H1 (cell line): ENCODE measurements at regions not wholly inside any gene's neighbourhood (a gene's known extent, or its start where the extent isn't known, plus 50 kb on each side); places are given as distances from the start of the nearest gene placed in this dataset.

ENCODE experiments used
- CTCF ChIA-PET: fragments of 300-600 bp; sonication (Branson Sonifier 250); formaldehyde crosslinking; loops from one replicate; lab custom pipeline; 2021; ENCODE audit not compliant: partially characterized antibody; lab: Charles Lee
- POLR2A ChIA-PET: fragments of 300-600 bp; sonication (Branson Sonifier 250); formaldehyde crosslinking; loops from one replicate; lab custom pipeline; 2021; ENCODE audit warnings: inconsistent platforms; ENCODE audit not compliant: partially characterized antibody; lab: Charles Lee
- DNase-seq, 2 experiments: peaks; one replicate each; pipeline versions ENCODE4 v3.0.0 to v3.0.0-alpha.2; 2010 to 2022; ENCODE audit warnings: low spot score in 2 of 2, low read depth in 1 of 2, mixed read lengths in 1 of 2
- FAIRE-seq: peaks from 2 replicates; lab custom pipeline; 2011; peaks lifted over from hg19 to GRCh38; lab: Jason Lieb, UNC
- H2AFZ ChIP-seq: 2 replicates; pipeline ENCODE4 v1.8.1; 2012; ENCODE audit warnings: low read length, inconsistent platforms
- H2AK5ac ChIP-seq: 2 replicates; pipeline ENCODE4 v1.6.1; 2013; ENCODE audit warnings: low read depth, low read length
- H2BK120ac ChIP-seq: replicated peaks from 2 replicates; pipeline ENCODE3; 2013; ENCODE audit warnings: low read depth, low read length, inconsistent platforms
- H2BK12ac ChIP-seq: 2 replicates; pipeline ENCODE4 v1.6.1; 2013; ENCODE audit warnings: low read depth, low read length
- H2BK15ac ChIP-seq: 2 replicates; pipeline ENCODE4 v1.6.1; 2013; ENCODE audit warnings: low read length
- H2BK20ac ChIP-seq: 2 replicates; pipeline ENCODE4 v1.6.1; 2013; ENCODE audit warnings: low read length
- H2BK5ac ChIP-seq: 2 replicates; pipeline ENCODE4 v1.6.1; 2013; ENCODE audit warnings: low read depth, low read length
- H3K14ac ChIP-seq: 2 replicates; pipeline ENCODE4 v1.6.1; 2013; ENCODE audit warnings: inconsistent platforms; ENCODE audit not compliant: insufficient read length
- H3K18ac ChIP-seq: 2 replicates; pipeline ENCODE4 v1.6.1; 2013; ENCODE audit warnings: low read length; ENCODE audit errors: extremely low read depth
- H3K23ac ChIP-seq: 2 replicates; pipeline ENCODE4 v1.6.1; 2013; ENCODE audit warnings: inconsistent platforms; ENCODE audit not compliant: insufficient read length
- H3K23me2 ChIP-seq: 2 replicates; pipeline ENCODE4 v1.6.1; 2013; ENCODE audit warnings: low read depth, low read length
- H3K27ac ChIP-seq: 2 replicates; pipeline ENCODE4 v1.6.1; 2011; ENCODE audit warnings: low read depth, low read length, inconsistent platforms
- H3K27me3 ChIP-seq, 4 experiments: replicated peaks in 1 of 4; 1 replicate in 1 of 4; 2 replicates in 3 of 4; pipeline versions ENCODE4 v1.6.1 to v1.8.1; 2011 to 2013; ENCODE audit warnings: low read length in 3 of 4, mild to moderate bottlenecking in 3 of 4, inconsistent platforms in 2 of 4, mixed read lengths in 2 of 4, moderate library complexity in 1 of 4; ENCODE audit not compliant: control insufficient read depth in 3 of 4, insufficient read depth in 3 of 4; ENCODE audit errors: extremely low read depth in 1 of 4
- H3K36me3 ChIP-seq, 4 experiments: 2 replicates each; pipeline versions ENCODE4 v1.6.1 to v1.8.1; 2011 to 2013; ENCODE audit warnings: mild to moderate bottlenecking in 4 of 4, low read length in 3 of 4, moderate library complexity in 2 of 4, control low read depth in 1 of 4, inconsistent platforms in 1 of 4; ENCODE audit not compliant: insufficient read depth in 4 of 4, control insufficient read depth in 2 of 4
- H3K4ac ChIP-seq: replicated peaks from 2 replicates; pipeline ENCODE3; 2013; ENCODE audit warnings: low read length, low read depth, mixed read lengths, inconsistent platforms; ENCODE audit not compliant: insufficient read length
- H3K4me1 ChIP-seq, 4 experiments: replicated peaks in 1 of 4; 1 replicate in 1 of 4; 2 replicates in 3 of 4; pipeline versions ENCODE4 v1.6.1 to v1.8.1; 2011 to 2013; ENCODE audit warnings: low read length in 3 of 4, inconsistent platforms in 2 of 4, mixed read lengths in 1 of 4; ENCODE audit not compliant: insufficient read depth in 4 of 4, control insufficient read depth in 3 of 4
- H3K4me2 ChIP-seq, 2 experiments: 2 replicates each; pipeline versions ENCODE4 v1.6.1 to v1.8.1; 2011 to 2013; ENCODE audit warnings: low read depth in 2 of 2, low read length in 2 of 2, control low read depth in 1 of 2, inconsistent platforms in 1 of 2, mild to moderate bottlenecking in 1 of 2; ENCODE audit not compliant: insufficient read depth in 1 of 2
- H3K4me3 ChIP-seq, 4 experiments: fragments of 200-600, 300-600 bp in 1 of 4; sonication (generic), shearing (Covaris generic), sonication (Bioruptor Twin) in 1 of 4; 2 replicates each; pipeline versions ENCODE4 v1.5.1 to v1.8.1; 2011 to 2016; ENCODE audit warnings: low read length in 4 of 4, low read depth in 3 of 4, control low read depth in 2 of 4, inconsistent platforms in 2 of 4, mild to moderate bottlenecking in 2 of 4, mixed read lengths in 1 of 4, moderate library complexity in 1 of 4; ENCODE audit not compliant: insufficient read depth in 2 of 4; ENCODE audit errors: extremely low read depth in 1 of 4
- H3K56ac ChIP-seq: replicated peaks from 2 replicates; pipeline ENCODE3; 2013; ENCODE audit warnings: low read depth, mild to moderate bottlenecking, mixed read lengths, low read length, inconsistent platforms; ENCODE audit not compliant: insufficient read length
- H3K79me1 ChIP-seq: 2 replicates; pipeline ENCODE4 v1.6.1; 2013; ENCODE audit warnings: low read depth, low read length, control low read depth
- H3K79me2 ChIP-seq, 2 experiments: 2 replicates each; pipeline versions ENCODE4 v1.6.1 to v1.8.1; 2012 to 2013; ENCODE audit warnings: low read length in 2 of 2, mild to moderate bottlenecking in 2 of 2, inconsistent platforms in 1 of 2; ENCODE audit not compliant: insufficient read depth in 2 of 2, control insufficient read depth in 1 of 2
- H3K9ac ChIP-seq, 4 experiments: replicated peaks in 1 of 4; 1 replicate in 1 of 4; 2 replicates in 3 of 4; pipeline versions ENCODE4 v1.6.1 to v1.8.1; 2011 to 2013; ENCODE audit warnings: low read depth in 3 of 4, low read length in 3 of 4, control low read depth in 2 of 4, mild to moderate bottlenecking in 2 of 4, moderate library complexity in 2 of 4, inconsistent platforms in 1 of 4; ENCODE audit errors: extremely low read depth in 1 of 4
- H3K9me3 ChIP-seq, 2 experiments: 2 replicates each; pipeline versions ENCODE4 v1.6.1 to v1.8.1; 2012 to 2013; ENCODE audit warnings: mild to moderate bottlenecking in 2 of 2, moderate library complexity in 2 of 2, control low read depth in 1 of 2, inconsistent platforms in 1 of 2, low read depth in 1 of 2, low read length in 1 of 2, mixed read lengths in 1 of 2; ENCODE audit not compliant: insufficient read depth in 2 of 2
- H4K20me1 ChIP-seq, 2 experiments: replicated peaks in 1 of 2; 2 replicates each; pipeline versions ENCODE3 to v1.8.1; 2011 to 2013; ENCODE audit warnings: inconsistent platforms in 2 of 2, low read length in 2 of 2, mild to moderate bottlenecking in 1 of 2; ENCODE audit not compliant: insufficient read depth in 2 of 2, control insufficient read depth in 1 of 2
- H4K5ac ChIP-seq: 2 replicates; pipeline ENCODE4 v1.6.1; 2013; ENCODE audit warnings: low read length, low read depth, mixed read lengths, inconsistent platforms; ENCODE audit not compliant: insufficient read length
- H4K8ac ChIP-seq: 2 replicates; pipeline ENCODE4 v1.8.0; 2013; ENCODE audit warnings: mild to moderate bottlenecking, moderate library complexity, low read length, inconsistent platforms; ENCODE audit not compliant: insufficient read depth; ENCODE audit errors: extremely low read depth
- H4K91ac ChIP-seq: replicated peaks from 2 replicates; pipeline ENCODE3; 2013; ENCODE audit warnings: low read length, mixed read lengths, inconsistent platforms; ENCODE audit not compliant: insufficient read length
- CTCF ChIP-seq, 3 experiments: IDR thresholded peaks; 1 replicate in 2 of 3; 2 replicates in 1 of 3; pipeline versions ENCODE4 v1.5.1 to v1.6.1; 2011; ENCODE audit warnings: low read length in 3 of 3, mild to moderate bottlenecking in 3 of 3, inconsistent platforms in 2 of 3, low read depth in 1 of 3, moderate library complexity in 1 of 3; ENCODE audit not compliant: insufficient read depth in 1 of 3; ENCODE audit errors: control extremely low read depth in 1 of 3
- E2F6 ChIP-seq: IDR thresholded peaks from 2 replicates; pipeline ENCODE4 v1.6.1; 2012; ENCODE audit warnings: inconsistent platforms
- EGR1 ChIP-seq: IDR thresholded peaks from 2 replicates; pipeline ENCODE4 v1.6.1; 2011; ENCODE audit warnings: low read depth, low read length, borderline replicate concordance
- GTF2F1 ChIP-seq: IDR thresholded peaks from 2 replicates; pipeline ENCODE4 v1.6.1; 2012; ENCODE audit warnings: low read depth, low read length, improper control_type of control experiment, borderline replicate concordance
- HDAC2 ChIP-seq, 2 experiments: fragments of 300-600 bp in 1 of 2; sonication (generic) in 1 of 2; IDR thresholded peaks; 2 replicates each; pipeline ENCODE4 v1.6.1; 2011 to 2012; ENCODE audit warnings: low read depth in 2 of 2, low read length in 2 of 2, mild to moderate bottlenecking in 2 of 2, moderate library complexity in 2 of 2, borderline replicate concordance in 1 of 2, inconsistent platforms in 1 of 2
- SIN3A ChIP-seq, 2 experiments: IDR thresholded peaks in 1 of 2; conservative IDR thresholded peaks in 1 of 2; 2 replicates each; pipeline ENCODE4 v1.6.1; 2011 to 2012; ENCODE audit warnings: low read length in 2 of 2, improper control_type of control experiment in 1 of 2, low read depth in 1 of 2, mild to moderate bottlenecking in 1 of 2
- SIX5 ChIP-seq: IDR thresholded peaks from 2 replicates; pipeline ENCODE4 v1.6.1; 2011; ENCODE audit warnings: mild to moderate bottlenecking, low read depth, low read length
- SP1 ChIP-seq: IDR thresholded peaks from 2 replicates; pipeline ENCODE4 v1.6.1; 2011; ENCODE audit warnings: low read depth, low read length
- SP2 ChIP-seq: IDR thresholded peaks from 2 replicates; pipeline ENCODE4 v1.6.1; 2012; ENCODE audit warnings: mild to moderate bottlenecking, low read length, inconsistent platforms
- TAF1 ChIP-seq: IDR thresholded peaks from 2 replicates; pipeline ENCODE4 v1.6.1; 2011; ENCODE audit warnings: mild to moderate bottlenecking, low read depth, low read length
- WGBS, 2 experiments: shearing (Covaris generic) in 1 of 2; methylation state at CpG; one replicate each; pipeline versions ENCODE4 v1.1.6 to v1.1.7; 2013 to 2015; ENCODE audit warnings: low lambda C conversion rate in 2 of 2, mixed read lengths in 2 of 2, inconsistent platforms in 1 of 2, low coverage in 1 of 2, missing lambda C conversion rate in 1 of 2; ENCODE audit not compliant: insufficient replicate concordance in 2 of 2, insufficient coverage in 1 of 2, insufficient read length in 1 of 2; ENCODE audit errors: extremely low coverage in 1 of 2, missing lambda C conversion rate in 1 of 2; 5-methylcytosine and 5-hydroxymethylcytosine counted together

- no peak overlapping the region for H3K4me3 ChIP-seq
- no peak overlapping the region for H3K27ac ChIP-seq
- H3K18ac ChIP-seq: no peak overlapping the region
- DNase-seq: no peak
- no peak overlapping the region for H3K14ac ChIP-seq
- CTCF ChIA-PET: no interaction called here
- H2AFZ ChIP-seq: peak overlapping the region; percentile 49; the same call in 1 of the 2 replicates
- no peaks in the 10 kb centered on the region for H3K79me2 ChIP-seq
- peaks cover 0 to 4% (median 3%) of the 10 kb centered on the region in 4 experiments; a peak in 2 of 7 replicates for H3K4me1 ChIP-seq
- 94% methylated on average over 16 of the region's 16 CpGs; no CpG with 5 or more reads in 1 of the 2 experiments for WGBS, 2 experiments
- POLR2A ChIA-PET: no interaction called here
- no peak overlapping the region for H3K4ac ChIP-seq
- H3K4me2 ChIP-seq: no peak overlapping the region
- H3K36me3 ChIP-seq: no peaks in the 10 kb centered on the region
- no peak overlapping the region for H2BK15ac ChIP-seq
- H2BK5ac ChIP-seq: no peak overlapping the region
- no peak overlapping the region for H2BK12ac ChIP-seq
- H2BK120ac ChIP-seq: no peak overlapping the region
- no peak for FAIRE-seq
- no peak overlapping the region for H3K56ac ChIP-seq
- H3K27me3 ChIP-seq: no peaks in the 10 kb centered on the region
- H3K23ac ChIP-seq: no peak overlapping the region
- no peak overlapping the region for H3K9ac ChIP-seq
- no peaks in the 10 kb centered on the region for H4K20me1 ChIP-seq
- no peaks in the 10 kb centered on the region for H3K23me2 ChIP-seq
- no peak overlapping the region for H4K8ac ChIP-seq
- H2AK5ac ChIP-seq: no peak overlapping the region
- peak overlapping the region; percentile 72; the same call in 1 of the 2 replicates for H2BK20ac ChIP-seq
- no peak overlapping the region for H4K91ac ChIP-seq
- no peaks in the 10 kb centered on the region for H3K9me3 ChIP-seq
- no peak overlapping the region for H4K5ac ChIP-seq
- no peaks in the 10 kb centered on the region for H3K79me1 ChIP-seq
- TF ChIP-seq GTF2F1 (no peak), CTCF (IDR thresholded peaks at IDR 0.05; ENCODE audit: control extremely low read depth in 1 of 3, insufficient read depth in 1 of 3, low read depth in 1 of 3, low read length in 3 of 3) (no peak), HDAC2 (IDR thresholded peaks at IDR 0.05; ENCODE audit: borderline replicate concordance in 1 of 2, low read depth in 2 of 2, low read length in 2 of 2) (no peak), SIN3A (conservative IDR thresholded peaks at IDR 0.05 in 1 of 2, IDR thresholded peaks at IDR 0.05 in 1 of 2; ENCODE audit: low read depth in 1 of 2, low read length in 2 of 2) (no peak), TAF1 (no peak), SIX5 (no peak), EGR1 (no peak), E2F6 (no peak), SP2 (no peak), SP1 (no peak)
These were observed 79.7 kb upstream of the APCDD1 start for GRCh38 chr18:10374636-10375293.
